GM18861 (cell line): ENCODE measurements at regions not wholly inside any gene's neighbourhood (a gene's known extent, or its start where the extent isn't known, plus 50 kb on each side); places are given as distances from the start of the nearest gene placed in this dataset.

ENCODE experiments used
- ATAC-seq: cut with Tn5 transposase; IDR thresholded peaks from one replicate; pipeline ENCODE4 v1.9.1; 2021; ENCODE audit not compliant: unreplicated experiment

GRCh38 chr6:45714741-45715507 lies 300.7 kb downstream of the CLIC5 start:
- peak; percentile 35 for ATAC-seq

- no peak for ATAC-seq
These were observed 301.5 kb downstream of the CLIC5 start for GRCh38 chr6:45714006-45714730.
